ENCODE measurements at regions not wholly inside any gene's neighbourhood (a gene's known extent, or its start where the extent isn't known, plus 50 kb on each side); places are given as distances from the start of the nearest gene placed in this dataset.

DNA sequence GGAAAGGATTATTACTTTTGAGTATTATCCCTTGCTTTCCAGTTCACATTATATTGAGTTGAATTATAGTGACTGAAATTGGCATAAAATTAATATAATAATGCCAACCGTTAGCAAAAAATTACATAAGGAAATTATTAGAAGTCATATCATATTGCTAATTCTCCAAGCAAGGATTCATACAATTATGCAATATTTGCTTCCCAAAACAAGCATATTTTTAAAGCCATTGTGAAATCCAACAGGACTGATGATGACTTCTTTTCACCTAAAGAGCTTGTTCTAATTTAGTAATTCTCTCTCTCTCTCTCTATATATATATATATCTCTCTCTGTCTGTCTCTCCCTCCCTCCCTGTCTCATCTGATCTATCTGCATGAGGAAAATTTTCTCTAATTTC is 283.5 kb downstream of the DSEL start:
- DNase-seq (ENCODE audit: low read depth, low spot score), result no peak

- DNase-seq (ENCODE audit: low read depth, low spot score), result no peak
These were observed 284.1 kb downstream of the DSEL start for GRCh38 chr18:67232406-67232805.

GRCh38 chr18:67222887-67223286 is 293.6 kb downstream of the DSEL start:
- no peak for DNase-seq (ENCODE audit: low read depth, low spot score)

- DNase-seq (ENCODE audit: low read depth, low spot score), result no peak
These were observed 296.7 kb downstream of the DSEL start for GRCh38 chr18:67219821-67220220.

DNA sequence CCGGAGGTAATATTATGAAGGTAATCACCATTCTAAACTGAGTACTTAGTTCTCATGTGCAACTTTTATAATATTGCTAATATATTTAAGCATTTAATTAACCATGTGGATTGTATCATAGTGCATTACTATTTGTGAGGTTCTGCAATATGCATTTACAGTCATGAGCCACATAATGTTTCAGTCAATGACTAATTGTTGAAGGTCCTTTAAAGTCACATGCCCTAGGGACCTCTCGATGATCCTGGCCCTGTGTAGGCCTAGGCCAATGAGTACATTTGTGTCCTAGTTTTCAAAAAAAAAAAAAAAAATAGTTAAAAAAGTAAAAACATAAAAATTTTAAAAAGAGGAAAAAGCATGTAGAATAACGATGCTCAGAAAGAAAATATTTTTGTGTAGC is 298.0 kb downstream of the DSEL start:
- no peak for DNase-seq (ENCODE audit: low read depth, low spot score)

GRCh38 chr18:67217551-67218166 is 298.9 kb downstream of the DSEL start:
- peak; percentile 39 for DNase-seq (ENCODE audit: low read depth, low spot score)

- no peak for DNase-seq (ENCODE audit: low read depth, low spot score)
These were observed 299.7 kb downstream of the DSEL start for GRCh38 chr18:67216846-67217245.

- no peak for DNase-seq (ENCODE audit: low read depth, low spot score)
These were observed 300.8 kb downstream of the DSEL start for GRCh38 chr18:67215686-67216085.

DNA sequence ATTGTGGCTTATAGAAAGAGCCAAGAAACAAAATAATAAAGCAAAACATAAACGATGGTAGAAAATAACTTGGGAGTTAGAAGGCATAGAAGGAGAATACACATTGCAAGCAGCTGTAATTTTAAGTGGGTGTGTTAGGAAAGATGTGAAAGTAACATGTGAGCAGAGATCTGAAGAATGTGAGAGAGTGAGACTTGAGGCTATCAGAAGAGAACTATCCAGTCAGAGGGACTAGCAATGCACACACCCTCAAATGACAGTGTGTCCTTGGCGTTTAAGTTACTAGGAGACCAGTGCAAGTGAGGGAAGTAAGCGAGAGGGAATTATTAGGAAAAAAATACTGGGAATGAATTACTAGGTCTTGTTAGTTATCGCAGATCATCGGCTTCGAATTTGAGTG is 304.9 kb downstream of the DSEL start:
- no peak for DNase-seq (ENCODE audit: low read depth, low spot score)

- no peak for DNase-seq (ENCODE audit: low read depth, low spot score)
These were observed 315.9 kb downstream of the DSEL start for GRCh38 chr18:67200665-67201064.

GRCh38 chr18:67199993-67200617 is 316.4 kb downstream of the DSEL start:
- peak; percentile 51 for DNase-seq (ENCODE audit: low read depth, low spot score)

DNA sequence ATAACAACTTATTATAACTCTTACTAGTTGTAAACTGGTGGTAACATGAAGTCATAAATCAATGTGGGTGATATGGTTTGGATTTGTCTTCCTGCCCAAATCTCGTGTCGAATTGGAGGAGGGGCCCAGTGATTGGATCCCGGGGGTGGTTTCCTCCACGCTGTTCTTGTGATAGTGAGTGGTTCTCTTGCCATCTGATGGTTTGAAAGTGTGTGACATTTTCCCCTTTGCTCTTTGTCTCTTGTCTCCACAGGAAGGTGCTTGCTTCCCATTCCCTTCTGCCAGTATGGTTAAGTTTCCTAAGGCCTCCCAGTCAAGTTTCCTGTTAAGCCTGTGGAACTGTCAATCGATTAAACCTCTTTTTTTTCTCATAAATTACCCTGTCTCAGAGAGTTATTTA is 321.6 kb downstream of the DSEL start:
- DNase-seq (ENCODE audit: low read depth, low spot score), result no peak

- no peak for DNase-seq (ENCODE audit: low read depth, low spot score)
These were observed 324.0 kb downstream of the DSEL start for GRCh38 chr18:67192535-67192934.

DNA sequence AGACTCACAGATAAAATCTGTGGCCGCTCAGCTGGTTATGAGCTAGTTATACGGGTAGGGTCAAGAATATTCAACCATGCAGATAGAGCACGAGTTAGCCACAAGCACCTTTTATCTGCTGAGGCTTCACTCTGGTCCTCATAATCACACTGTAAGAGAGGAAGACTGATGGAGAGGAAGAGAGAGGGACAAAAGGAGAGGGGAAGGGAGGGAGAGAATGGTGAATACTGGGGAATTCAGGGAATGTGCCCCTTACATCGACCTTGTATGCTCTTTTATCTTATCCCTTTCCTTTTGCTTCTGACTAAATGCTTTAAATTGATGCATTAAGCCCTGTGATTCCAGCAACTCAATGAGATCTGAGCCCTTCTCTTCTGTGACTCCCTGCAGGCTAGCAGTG is 333.1 kb downstream of the DSEL start:
- DNase-seq (ENCODE audit: low read depth, low spot score), result no peak

GRCh38 chr18:67179726-67180125 is 336.8 kb downstream of the DSEL start:
- DNase-seq (ENCODE audit: low read depth, low spot score), result no peak

DNA sequence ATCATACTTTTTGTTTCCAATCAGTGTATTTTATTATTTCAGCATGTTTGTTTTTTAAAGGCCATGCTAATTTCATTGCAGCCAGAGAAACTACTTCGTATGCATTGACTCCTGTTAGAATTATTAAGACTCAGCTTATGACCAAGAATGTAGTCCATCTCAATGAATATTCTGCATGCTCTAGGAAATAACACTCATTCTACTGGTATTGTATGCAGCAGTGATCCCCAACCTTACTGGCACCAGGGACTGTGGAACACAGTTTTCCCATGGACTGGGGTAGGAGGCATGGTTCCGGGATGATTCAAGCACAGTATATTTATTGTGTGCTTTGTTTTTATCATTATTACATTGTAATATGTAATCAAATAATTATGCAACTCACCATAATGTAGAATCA is 356.9 kb downstream of the DSEL start:
- no peak for DNase-seq (ENCODE audit: low read depth, low spot score)

- DNase-seq (ENCODE audit: low read depth, low spot score), result no peak
These were observed 361.5 kb downstream of the DSEL start for GRCh38 chr18:67154979-67155378.

DNA sequence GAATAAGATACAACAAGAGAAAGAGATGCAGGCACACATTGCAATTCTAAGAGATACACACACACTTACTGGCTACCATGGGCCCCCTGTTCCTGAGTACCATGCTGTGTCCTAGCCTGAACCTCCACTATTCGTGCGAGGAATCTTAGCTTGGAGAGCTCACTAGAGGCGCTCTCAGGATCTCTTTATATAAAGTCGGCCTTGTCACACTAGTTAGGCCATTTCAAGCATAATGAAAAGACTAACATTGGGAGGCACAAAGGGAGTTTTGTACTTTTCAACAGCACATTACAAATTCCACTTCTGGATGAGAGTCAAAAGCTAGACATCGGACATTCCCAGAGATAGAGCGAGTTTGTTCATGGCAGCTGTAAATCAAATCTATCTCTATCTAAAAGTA is 365.2 kb downstream of the DSEL start:
- DNase-seq (ENCODE audit: low read depth, low spot score), result no peak

GRCh38 chr18:67145586-67146292 is 370.8 kb downstream of the DSEL start:
- DNase-seq (ENCODE audit: low read depth, low spot score), result no peak

GRCh38 chr18:67144329-67144728 is 372.2 kb downstream of the DSEL start:
- no peak for DNase-seq (ENCODE audit: low read depth, low spot score)

DNA sequence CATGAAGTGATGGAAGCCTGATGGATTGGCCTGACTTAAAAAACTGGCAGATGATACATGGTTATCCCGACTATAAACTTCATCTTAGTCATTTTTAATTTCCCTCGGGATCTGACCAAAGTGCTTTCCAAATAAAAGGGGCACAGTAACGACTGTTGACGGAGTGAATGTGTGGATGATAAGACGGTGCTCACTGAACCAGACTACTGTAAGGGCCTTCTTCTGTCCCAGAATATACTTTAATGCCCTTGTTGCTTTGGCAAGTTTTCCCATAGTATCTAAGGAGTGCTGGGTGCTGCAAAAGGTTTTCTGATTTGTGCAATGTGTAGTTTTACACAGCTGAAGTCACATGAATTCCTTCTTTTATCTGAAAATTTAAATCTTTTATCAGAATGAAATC is 373.5 kb downstream of the DSEL start:
- DNase-seq (ENCODE audit: low read depth, low spot score), result no peak

DNA sequence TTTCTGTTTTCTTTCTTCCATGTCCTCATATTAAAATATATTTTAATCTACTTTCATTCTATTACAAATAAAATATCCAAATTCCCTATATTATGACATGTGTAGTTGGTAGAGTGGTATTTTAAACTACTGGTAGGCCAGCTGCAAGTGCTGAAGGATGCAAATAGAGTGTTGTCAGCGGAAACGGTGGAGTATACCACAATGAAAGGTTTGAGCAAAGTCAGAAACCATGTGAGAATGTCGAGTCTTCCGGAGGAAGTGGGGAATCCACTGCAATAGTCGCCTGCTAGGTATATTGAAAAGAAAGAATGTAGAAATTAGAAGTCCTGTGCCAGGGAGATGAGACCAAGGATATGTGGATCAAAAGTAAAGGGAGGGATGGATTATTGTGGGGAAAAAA is 373.9 kb downstream of the DSEL start:
- no peak for DNase-seq (ENCODE audit: low read depth, low spot score)

GRCh38 chr18:67140495-67140894 is 376.0 kb downstream of the DSEL start:
- no peak for DNase-seq (ENCODE audit: low read depth, low spot score)

Data from smooth muscle cell of the brain vasculature (primary cell).